ENCODE measurements at regions not wholly inside any gene's neighbourhood (a gene's known extent, or its start where the extent isn't known, plus 50 kb on each side); places are given as distances from the start of the nearest gene placed in this dataset.

DNA sequence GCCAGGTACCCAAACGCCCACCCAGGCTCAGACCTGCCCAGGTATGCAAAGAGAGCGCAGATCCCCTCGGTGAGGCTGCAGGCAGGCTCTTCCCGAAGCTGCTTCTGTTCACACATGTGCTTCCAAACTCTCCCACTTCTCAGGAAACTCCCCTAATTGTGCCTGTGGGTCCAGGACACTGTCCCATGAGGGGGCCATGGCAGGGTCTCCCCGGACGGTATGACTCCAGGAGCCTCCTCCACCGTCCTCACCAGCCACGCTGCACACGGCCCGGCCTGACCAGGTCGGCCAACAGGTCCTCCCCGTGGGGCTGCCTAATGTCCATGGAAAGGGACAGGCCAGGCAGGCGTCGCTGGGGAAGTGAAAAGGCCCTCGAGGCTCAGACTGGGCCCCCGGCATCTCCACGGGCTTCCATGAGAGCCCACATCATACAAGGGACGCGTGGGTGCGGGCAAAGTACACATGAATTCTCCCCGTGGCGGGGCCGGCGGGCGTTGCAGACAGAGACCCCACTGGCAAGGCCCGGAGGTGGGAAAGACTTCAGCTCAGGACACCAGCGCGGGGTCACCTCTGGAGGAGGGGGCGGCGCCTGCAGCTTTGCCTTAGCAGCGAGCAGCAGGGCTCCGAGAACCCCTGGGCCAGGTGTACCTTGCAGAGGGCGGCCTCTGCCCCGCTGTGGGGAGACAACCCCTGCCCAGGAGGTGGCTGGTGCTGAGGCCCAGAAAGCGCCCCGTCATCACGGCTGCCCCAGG is 526.1 kb downstream of the BRD1 start:
- intact Hi-C loops (cut with DNase I): loop anchor here (10.0 kb wide), 1 partner anchor 333 kb away; no protein-coding TSS in a partner anchor

GRCh38 chr22:49300951-49301397 is 526.7 kb downstream of the BRD1 start:
- DNase-seq: peak in 1 of 10 donors; percentile 25
- intact Hi-C loops (cut with DNase I): loop anchor here (10.0 kb wide), 1 partner anchor 334 kb away; no protein-coding TSS in a partner anchor

More for the DNA sequence above, 526.1 kb downstream of the BRD1 start:
- peak in 5 of 10 donors; percentile 5 to 79 (median 70) for DNase-seq

GRCh38 chr22:49300241-49300640 is 527.4 kb downstream of the BRD1 start:
- intact Hi-C loops (cut with DNase I): loop anchor here (10.0 kb wide), 1 partner anchor 335 kb away; no protein-coding TSS in a partner anchor

GRCh38 chr22:49299821-49300231 is 527.8 kb downstream of the BRD1 start:
- DNase-seq: peak in 3 of 10 donors; percentile 2 to 73 (median 69)
- intact Hi-C loops (cut with DNase I): loop anchor here (10.0 kb wide), 1 partner anchor 335 kb away; no protein-coding TSS in a partner anchor

More at GRCh38 chr22:49300241-49300640, 527.4 kb downstream of the BRD1 start:
- peak in 2 of 10 donors; percentile 3 to 51 for DNase-seq

GRCh38 chr22:49298834-49299750 is 528.6 kb downstream of the BRD1 start:
- intact Hi-C loops (cut with DNase I): no loop called here
- DNase-seq: peak in 4 of 10 donors; percentile 5 to 76 (median 42)

DNA sequence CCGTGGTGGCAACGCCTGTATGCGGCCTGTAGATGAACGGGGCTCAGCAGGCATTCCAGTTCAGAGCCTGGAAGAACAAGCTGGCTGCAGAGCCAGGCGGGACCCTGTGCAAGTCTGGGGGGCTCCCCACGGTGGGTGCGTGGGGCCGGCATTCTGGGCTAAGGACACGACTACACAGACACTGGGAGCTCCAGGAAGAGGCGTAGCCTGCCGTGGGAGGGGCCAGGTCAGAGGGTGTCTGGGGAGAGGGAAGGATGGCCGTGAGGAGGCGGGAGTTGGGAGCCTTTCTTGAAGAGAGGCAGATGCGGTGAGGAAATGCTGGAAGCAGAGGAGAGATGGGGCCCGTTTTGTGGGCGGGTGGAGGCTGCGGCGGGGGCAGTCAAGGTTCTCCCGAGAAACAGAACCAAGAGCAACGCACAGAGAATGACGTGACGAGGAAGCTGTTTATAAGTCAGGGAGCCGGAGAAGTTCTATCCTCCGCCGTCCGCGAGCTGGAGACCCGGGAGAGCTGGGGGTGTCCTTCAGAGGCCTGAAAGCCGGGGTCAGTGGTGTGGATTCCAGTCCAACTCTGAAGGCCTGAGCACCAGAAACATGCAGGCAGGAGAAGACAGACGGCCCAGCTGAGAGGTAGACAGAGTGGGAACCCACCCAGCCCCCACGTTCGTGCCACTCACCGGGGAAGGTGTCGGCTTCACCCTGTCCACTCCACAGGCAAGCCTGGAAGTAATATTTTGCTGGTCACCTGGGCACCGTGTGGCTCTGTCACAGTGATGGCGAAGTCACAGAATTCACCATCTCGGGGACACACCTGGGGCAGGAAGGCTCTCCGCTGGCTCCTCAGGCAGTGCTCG is 529.6 kb downstream of the BRD1 start:
- DNase-seq: peak in 3 of 10 donors; percentile 6 to 77 (median 68)
- intact Hi-C loops (cut with DNase I): no loop called here

DNA sequence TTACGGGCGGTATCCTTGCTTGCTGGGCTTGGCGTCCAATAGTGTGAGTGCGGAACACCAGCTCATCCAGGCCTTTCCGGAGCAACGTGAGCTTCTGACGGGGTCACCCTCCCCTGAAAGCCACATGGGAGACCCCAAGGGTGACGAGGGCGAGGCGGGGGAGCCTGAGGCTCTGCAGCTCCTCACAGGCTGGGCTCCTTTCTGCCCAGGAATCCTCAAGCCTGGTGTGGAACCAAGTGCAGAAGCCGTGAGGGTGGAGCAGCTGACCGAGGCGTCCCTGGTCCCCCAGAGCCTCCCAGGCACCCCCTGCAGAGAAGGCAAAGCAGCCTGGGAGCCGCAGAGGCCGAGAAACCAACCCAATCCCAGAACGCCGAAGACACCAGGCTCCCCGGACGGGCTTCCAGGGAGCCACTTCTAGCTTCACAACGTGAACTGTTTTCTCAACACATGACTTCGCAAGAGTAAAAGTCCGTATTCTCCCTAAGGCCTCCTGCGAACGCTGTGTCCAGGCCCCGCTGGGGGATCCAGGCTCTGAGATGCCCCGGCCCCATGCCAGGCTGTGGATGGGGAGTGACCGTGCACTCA is 530.3 kb downstream of the BRD1 start:
- peak in 4 of 10 donors; percentile 6 to 74 (median 39) for DNase-seq
- intact Hi-C loops (cut with DNase I): no loop called here

GRCh38 chr22:49296561-49296960 is 531.1 kb downstream of the BRD1 start:
- intact Hi-C loops (cut with DNase I): no loop called here
- peak in 3 of 10 donors; percentile 4 to 66 (median 43) for DNase-seq

GRCh38 chr22:49295851-49296560 is 531.7 kb downstream of the BRD1 start:
- intact Hi-C loops (cut with DNase I): no loop called here
- DNase-seq: peak in 4 of 10 donors; percentile 9 to 78 (median 43)

- DNase-seq: peak in 2 of 10 donors; percentile 3 to 7
- intact Hi-C loops (cut with DNase I): no loop called here
Observed at GRCh38 chr22:49295465-49295743, 532.3 kb downstream of the BRD1 start.

- intact Hi-C loops (cut with DNase I): no loop called here
- peak in 3 of 10 donors; percentile 3 to 43 (median 42) for DNase-seq
Observed at GRCh38 chr22:49294656-49295464, 532.8 kb downstream of the BRD1 start.

DNA sequence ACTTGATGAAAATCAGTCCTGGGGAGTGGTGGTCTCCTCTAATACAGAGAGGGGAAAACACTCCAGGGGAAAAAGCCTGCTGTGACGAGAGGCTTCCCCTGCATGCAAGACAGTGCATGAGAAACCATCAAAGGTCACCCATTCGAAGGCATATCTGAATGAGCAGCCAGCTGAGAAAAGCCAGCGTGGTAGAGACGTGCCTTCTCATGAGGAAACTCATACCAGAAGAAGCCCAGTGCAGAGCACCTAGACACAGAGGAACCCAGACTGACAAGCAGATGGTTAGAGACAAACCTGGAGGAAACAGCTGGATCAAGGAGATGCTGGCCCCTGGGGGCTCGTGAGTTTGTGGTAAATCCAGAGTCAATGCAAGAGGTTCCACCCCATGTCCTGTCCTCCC is 534.8 kb downstream of the BRD1 start:
- DNase-seq: peak in 2 of 10 donors; percentile 2 to 29
- intact Hi-C loops (cut with DNase I): no loop called here

DNA sequence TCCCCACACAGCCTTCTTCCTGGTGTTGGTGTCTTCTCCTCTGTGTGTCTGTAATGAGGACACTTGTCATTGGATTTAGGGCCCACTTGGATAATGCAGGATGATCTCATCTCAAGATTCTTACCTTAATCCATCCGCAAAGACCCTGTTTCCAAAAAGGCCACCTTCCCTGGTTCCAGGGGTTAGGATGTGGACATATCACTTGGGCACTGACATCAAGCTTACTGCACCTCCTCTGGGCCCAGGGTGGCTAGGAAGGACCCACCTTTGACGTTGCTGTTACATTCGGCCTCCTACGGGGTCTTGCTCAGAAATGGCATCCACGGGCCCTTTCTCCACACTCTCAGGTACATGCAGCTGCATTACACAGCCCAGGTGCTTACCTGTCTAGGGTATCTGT is 535.9 kb downstream of the BRD1 start:
- peak in 2 of 10 donors; percentile 22 to 30 for DNase-seq
- intact Hi-C loops (cut with DNase I): no loop called here

DNA sequence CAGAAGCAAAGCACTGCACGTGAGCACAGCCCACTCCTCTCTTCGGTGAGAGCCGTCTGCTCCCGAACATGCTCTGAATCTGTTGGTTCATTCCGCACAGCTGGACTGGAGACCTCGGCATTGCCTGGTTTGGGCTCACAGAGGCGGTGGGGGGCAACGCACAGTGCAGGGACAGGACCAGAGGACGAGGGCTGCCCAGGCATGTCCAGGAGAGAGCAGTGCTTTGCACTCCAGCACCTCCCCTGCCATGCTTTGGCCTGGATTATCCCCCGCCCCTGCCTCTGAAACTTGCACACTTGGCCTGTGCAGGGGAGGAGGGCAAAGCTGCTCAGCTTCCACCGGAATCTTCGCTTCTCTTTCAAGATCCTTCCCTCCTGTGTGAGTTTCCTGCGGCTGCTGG is 536.5 kb downstream of the BRD1 start:
- intact Hi-C loops (cut with DNase I): no loop called here
- peak in 4 of 10 donors; percentile 4 to 71 (median 18) for DNase-seq

GRCh38 chr22:49290711-49291110 is 537.0 kb downstream of the BRD1 start:
- intact Hi-C loops (cut with DNase I): no loop called here
- DNase-seq: peak in 2 of 10 donors; percentile 2 to 65

DNA sequence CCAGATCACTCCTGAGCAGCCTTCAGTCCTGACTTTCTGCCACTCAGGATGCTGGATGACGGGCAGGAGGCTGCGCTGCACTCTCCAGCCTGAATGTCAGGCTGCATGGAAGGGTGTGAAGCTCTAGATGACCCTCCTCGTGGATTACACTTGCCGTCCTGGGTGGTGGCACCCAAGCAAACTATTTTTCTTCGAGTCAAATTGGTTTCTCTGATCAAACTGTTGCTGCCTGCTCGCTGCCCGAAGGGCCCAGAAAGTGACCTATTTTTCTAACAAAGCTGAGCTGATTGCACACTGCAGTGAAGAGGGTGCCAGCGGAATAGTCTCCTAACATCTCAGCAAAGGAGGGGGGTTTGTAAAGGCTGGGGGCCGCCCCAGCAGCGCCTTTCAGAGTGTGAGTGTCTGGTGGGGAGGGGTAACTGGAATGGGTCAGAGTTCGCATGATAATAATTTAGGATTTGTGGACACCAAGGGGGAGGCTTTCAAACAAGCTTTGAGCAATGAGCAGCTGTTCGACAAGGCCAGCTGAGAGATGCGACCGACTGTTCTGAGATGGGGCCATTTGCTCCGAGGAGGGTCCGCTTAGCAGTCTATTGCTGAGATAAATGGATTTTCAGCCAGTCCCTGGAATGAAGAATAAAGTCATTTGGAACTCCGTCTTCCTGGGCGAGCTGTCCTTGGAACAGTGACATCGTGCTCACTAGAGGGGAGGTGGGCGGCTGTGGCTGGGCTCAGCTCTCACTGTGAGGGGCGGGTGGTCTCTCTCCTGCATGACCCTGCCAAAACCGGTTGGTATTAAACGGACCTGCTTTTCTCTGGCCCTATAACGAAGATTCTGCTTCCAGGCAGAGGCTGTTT is 537.6 kb downstream of the BRD1 start:
- intact Hi-C loops (cut with DNase I): no loop called here
- peak in 4 of 10 donors; percentile 6 to 73 (median 41) for DNase-seq

DNA sequence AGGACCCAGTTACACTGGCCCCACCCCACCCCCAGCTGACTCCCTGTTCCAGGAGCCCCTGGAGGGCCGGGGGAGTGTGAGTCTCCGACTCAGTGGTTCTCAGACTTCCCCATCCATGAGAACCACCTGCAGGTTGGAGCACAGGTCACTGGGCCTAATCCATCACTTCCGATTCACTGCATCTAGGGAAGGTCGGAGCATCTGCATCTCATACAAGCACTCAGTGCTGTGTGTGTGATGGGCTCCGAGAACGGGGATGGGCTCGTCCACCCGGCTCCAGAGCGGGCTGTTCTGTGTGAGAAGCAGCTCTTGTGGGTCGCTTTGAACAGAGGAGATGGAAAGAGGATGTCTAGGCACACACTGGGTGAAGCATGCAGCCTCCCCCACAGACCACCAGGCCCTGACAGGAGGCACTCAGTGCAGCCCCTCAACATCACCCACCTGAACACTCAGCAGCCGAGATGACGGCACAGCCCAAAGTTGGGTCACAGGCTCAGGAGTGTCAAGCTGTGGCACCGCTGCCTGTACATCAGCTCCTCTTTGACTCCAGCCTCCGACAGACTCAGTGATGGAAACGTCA is 541.4 kb downstream of the BRD1 start:
- peak in 3 of 10 donors; percentile 27 to 64 (median 46) for DNase-seq
- intact Hi-C loops (cut with DNase I): no loop called here

Data from posterior cingulate gyrus (tissue), 11 donors.